NCI-H146 treated with DMSO at 0.1 percent for 48 hours (cell line): ENCODE measurements at regions not wholly inside any gene's neighbourhood (a gene's known extent, or its start where the extent isn't known, plus 50 kb on each side); places are given as distances from the start of the nearest gene placed in this dataset.
A peak's percentile ranks its signal among the peaks of the same experiment; 100 is the strongest.

Experiments used
- DNase-seq: peaks from one replicate; lab custom pipeline; 2025; ENCODE audit not compliant: unreplicated experiment; lab: John Stamatoyannopoulos, UW

- no peak for DNase-seq
Observed at GRCh38 chr11:127568891-127569290, 568.3 kb upstream of the KIRREL3 start.

DNA sequence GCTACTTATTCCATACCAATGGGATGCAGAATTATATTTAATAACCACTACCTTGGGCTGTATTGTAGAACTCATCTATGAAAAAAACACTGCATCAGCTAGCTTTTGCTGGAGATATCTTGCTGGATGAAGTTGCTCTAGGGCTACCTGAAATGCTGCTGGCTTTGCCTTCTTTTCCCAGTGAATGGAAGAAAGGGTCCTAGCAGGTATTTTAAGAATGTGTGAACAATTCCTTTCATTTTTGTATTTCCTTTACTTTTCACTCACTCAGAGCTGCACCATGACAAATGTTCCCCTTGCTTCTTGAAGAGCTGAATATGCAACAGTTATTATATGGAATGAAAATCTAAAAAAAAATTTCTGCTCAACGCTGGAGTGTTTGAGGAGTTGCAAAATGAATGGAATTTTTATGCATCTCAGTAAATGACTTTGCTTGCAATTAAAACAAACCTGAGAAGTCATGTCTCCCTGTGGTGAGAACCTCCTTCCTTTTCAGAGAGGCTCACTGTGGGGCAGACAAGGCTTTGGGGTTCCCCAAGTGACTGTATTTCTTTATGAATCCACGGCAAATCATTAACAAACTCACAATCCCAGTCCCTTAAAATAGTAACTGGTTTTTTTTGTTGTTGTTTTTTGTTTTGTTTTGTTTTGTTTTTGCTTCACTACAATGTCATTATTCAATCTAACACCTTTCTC, 566.8 kb upstream of the KIRREL3 start:
- no peak for DNase-seq

GRCh38 chr11:127564810-127565209, 564.2 kb upstream of the KIRREL3 start:
- DNase-seq: no peak

DNA sequence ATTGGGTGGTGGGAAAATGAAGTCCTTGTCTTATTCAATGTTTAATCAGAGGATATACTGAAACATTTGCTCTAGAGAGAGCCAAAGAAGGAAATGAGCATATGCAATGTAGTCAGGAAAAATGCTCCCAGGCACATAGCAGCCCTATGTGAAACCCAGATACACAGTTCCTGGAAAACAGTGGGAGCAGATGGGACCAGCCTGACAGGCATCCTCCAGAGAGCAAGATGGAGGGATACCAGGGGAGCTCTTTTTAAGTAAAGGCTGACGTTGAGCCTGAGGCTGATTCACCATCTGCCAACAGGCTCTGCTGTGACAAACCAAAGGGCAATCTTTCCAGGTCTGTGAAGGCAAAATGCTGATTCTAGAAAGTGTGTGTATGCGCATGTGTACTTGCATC, 559.4 kb upstream of the KIRREL3 start:
- DNase-seq: no peak

GRCh38 chr11:127552446-127552845, 551.9 kb upstream of the KIRREL3 start:
- DNase-seq: no peak

DNA sequence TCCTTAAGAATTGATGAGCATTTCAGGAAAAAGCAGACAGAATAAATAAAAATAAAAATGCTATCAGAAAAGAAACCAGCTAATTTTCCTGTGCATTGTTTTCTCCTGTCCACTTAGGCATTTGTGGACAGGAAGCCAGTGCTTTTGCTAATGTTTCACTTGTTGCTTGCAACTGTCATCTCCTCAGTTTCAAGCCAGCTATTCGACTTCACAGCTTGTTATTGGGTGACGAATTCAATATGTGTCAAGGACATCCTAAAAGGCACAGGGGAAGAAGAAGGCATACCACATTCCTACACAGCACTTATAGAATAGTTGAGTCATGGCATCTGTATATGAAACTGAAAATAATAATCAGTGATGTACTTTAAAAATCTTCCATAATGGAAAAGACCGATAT, 530.6 kb upstream of the KIRREL3 start:
- no peak for DNase-seq

- DNase-seq: no peak
Observed at GRCh38 chr11:127528297-127528696, 527.7 kb upstream of the KIRREL3 start.

GRCh38 chr11:127524618-127525017, 524.0 kb upstream of the KIRREL3 start:
- DNase-seq: no peak

GRCh38 chr11:127521413-127521812, 520.8 kb upstream of the KIRREL3 start:
- no peak for DNase-seq

- DNase-seq: no peak
Observed at GRCh38 chr11:127507851-127508250, 507.3 kb upstream of the KIRREL3 start.

GRCh38 chr11:127506647-127507046, 506.1 kb upstream of the KIRREL3 start:
- DNase-seq: no peak

DNA sequence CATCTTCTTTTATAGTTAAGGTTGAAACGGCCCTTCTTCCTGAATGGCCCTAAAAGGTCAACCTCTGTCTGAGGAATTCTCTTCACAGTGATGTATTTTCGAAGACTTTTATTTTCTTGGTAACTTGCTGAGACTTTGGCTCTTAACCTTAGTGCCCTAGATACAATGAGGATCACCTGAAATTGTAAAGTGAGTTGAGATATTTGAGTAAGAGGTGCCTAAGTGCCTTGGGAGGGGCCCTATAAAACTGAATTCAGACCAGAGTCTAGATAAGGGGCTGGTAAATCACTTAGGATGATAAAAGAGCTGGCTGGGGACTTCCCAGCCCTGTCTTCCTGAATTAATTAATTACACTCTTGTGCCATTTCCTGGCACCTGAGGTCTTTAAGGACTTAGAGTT, 505.6 kb upstream of the KIRREL3 start:
- no peak for DNase-seq

GRCh38 chr11:127496165-127496564, 495.6 kb upstream of the KIRREL3 start:
- no peak for DNase-seq

DNA sequence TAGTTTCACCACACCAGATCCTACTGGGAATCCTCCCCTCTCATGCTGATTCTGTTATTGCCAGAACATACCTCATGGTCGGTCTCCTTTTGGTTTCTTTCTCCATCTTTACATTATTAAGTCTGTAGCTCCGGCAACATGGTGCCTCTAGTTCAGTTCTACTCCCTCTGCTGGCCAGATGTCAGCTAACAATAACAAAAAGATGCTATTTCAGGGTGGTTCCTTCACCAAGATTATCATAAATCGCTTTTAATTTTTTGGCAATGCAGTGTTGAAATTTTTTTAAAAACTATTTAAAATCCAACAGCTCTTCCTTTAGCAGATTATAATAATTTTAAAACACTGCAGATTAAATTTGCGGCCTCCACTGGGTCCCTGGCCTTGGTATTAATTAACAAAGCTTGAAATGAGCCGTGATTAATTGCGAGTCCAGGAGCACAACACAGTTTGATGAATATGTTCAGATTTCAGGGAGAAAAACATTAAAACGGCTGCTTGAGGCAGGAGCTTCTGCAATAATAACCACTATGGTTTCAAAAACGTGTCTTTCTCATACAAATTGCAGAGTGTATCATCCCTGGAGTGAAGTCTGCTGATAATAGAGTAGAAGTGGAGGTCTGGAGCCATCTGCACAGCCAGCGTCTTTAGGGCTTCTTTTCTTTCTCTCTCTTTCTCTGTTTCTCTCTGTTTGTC, 492.9 kb upstream of the KIRREL3 start:
- DNase-seq: peak; percentile 72

GRCh38 chr11:127492029-127492428, 491.5 kb upstream of the KIRREL3 start:
- DNase-seq: no peak

DNA sequence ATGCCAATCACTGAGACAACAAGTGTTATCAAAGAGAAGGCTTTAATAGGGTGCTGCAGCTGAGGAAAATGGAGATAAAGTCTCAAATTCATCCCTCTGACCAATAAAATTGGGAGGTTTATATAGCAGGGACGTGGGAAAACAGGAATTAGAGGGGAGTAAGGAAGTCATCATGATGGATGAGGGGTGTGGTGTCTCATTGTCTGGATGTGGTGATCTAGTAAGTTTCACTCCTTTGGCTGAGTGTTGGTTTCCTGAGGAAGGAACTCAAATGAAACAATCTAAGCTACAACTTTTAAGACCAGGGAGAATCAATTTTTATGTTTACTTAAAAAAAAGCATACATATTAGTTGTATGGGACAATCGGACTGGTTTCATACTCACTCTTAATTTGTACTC, 491.0 kb upstream of the KIRREL3 start:
- no peak for DNase-seq

DNA sequence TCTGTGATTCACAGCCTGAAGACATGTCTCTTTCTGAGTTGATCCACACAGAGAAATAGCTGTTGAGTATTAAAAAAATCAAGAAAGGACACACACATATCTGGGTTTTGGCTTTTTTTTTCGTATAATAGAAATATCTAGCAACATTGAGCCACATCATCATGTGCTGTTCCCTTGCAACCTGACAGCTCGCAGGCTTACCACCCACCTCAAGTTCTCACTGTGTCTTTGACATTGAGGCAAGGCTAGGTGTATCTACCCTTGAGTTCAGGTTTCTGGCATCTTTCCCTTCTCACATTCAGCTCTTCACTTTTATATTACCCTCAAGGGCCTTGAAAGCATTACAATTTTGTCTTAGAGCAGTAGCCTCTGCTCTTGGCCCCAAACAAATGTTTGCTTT, 490.3 kb upstream of the KIRREL3 start:
- no peak for DNase-seq

DNA sequence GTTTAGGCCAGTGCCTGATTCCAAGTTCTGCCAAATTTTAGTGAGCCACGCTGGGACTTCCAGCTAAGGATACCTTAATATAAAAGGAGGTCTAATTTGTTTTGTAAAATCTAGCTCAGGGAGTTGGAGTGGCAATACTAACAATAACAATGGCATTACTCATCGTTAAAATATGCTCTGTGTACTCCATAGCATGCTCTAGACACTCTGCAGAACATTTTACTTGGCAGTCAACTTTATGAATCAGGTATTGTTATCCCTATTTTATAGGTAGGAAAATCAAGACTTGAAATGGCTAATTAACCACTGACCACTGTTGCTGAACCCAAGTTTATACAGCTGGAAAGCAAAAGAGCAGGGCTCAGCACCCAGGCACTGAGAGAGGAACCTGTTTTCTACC, 485.0 kb upstream of the KIRREL3 start:
- DNase-seq: no peak

DNA sequence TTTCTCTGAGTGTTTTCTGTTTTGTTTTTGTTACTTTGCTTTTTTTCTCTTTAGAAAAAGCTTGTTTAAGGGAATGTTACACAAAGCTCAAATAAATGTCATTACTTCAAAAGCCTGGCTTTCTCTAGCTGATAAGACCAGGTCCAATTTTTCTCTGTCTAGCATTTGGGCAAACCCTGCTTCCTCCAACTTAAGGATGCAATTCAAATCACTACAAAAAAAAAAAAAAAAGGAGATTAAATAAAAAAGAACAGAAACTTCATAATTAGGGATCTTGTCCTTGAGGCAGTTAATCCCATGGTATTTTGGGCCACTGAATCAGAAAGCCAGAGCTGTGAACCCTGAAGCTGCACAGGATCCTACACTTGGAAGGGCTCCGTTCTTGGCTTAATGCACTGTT, 480.8 kb upstream of the KIRREL3 start:
- no peak for DNase-seq

DNA sequence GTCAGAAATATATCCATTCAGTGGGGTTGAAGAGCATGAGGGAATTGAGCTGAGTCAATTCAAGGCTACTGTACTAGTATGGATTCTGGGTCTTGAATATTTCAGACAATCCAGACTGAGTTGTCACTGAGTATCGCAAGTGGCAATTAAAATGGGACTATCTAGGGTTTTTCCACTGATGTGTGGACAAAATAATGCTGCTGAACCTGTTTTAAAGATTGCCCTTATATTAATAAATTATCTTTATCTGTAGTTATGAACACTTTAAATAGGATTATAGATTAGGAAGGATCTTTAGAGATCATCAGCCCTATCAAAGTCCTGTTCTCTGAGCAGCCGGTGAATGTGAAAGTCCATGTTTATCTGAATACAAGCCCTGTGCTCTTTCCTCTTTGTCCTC, 478.3 kb upstream of the KIRREL3 start:
- no peak for DNase-seq

DNA sequence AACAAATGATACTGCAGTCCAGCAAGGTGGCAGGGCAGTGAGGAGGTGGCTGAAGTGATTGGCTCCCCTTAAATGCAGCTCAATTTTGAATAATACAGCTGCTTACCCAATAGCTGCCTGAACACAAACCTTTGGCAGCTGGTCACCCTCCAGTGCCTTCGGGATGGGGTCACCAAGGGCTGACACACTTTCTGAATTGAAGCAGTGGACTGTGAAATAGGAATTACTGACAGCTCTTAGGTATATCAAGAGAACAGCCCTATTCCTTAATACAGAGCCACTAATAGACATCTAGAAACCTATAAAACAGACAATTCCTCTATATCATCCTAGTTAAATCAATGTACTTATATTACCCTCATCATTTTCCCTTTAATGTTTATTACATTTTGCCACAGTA, 474.2 kb upstream of the KIRREL3 start:
- no peak for DNase-seq

DNA sequence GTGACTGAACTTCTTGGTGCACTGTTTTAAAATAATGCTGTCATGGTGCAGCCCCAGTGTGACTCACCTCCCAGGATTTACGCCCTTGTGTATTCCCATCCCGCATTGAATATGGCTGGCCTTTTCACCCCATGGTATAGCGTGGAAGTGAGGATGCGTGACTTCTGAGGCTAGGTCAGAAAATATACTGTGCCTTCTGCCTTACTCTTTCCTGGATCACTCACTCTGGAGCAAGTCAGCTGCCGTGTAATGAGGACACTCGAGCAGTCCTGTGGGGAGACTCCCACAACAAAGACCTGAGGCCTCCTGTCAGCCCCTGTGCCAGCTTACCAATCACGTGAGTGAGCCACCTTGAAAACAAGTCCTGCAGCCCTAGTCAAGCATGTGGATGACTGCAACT, 471.9 kb upstream of the KIRREL3 start:
- no peak for DNase-seq

GRCh38 chr11:127471662-127472061, 471.1 kb upstream of the KIRREL3 start:
- DNase-seq: no peak
